ENCODE measurements at regions not wholly inside any gene's neighbourhood (a gene's known extent, or its start where the extent isn't known, plus 50 kb on each side); places are given as distances from the start of the nearest gene placed in this dataset.
"Not testable (repeated sequence)": the region's sequence is repeated elsewhere in the genome, so short reads cannot be mapped to it uniquely, and the experiment has no call there.

DNA sequence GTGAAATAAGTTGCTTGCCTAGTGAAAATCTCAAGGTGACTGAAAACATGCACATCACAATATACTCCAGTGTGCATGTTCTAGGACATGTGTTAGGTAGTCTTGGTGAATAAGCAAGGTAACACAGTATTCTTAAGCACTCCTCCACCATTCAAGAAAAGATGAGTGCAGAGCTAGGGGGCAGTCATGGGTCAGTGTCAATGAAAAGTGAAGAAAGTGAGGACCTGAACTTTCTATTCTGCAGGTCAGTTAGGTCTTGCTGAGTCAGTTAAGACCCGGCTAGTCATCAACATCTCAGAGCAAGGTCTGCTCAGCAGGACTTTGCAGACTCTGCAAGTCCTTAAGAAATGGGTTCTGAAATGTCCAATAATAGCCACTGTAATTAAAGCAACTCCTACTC lies 82.6 kb upstream of the POMZP3 start:
- not testable (repeated sequence) for TF ChIP-seq POLR2AphosphoS5 (IDR thresholded peaks at IDR 0.05)
- TF ChIP-seq, protein P1, sequence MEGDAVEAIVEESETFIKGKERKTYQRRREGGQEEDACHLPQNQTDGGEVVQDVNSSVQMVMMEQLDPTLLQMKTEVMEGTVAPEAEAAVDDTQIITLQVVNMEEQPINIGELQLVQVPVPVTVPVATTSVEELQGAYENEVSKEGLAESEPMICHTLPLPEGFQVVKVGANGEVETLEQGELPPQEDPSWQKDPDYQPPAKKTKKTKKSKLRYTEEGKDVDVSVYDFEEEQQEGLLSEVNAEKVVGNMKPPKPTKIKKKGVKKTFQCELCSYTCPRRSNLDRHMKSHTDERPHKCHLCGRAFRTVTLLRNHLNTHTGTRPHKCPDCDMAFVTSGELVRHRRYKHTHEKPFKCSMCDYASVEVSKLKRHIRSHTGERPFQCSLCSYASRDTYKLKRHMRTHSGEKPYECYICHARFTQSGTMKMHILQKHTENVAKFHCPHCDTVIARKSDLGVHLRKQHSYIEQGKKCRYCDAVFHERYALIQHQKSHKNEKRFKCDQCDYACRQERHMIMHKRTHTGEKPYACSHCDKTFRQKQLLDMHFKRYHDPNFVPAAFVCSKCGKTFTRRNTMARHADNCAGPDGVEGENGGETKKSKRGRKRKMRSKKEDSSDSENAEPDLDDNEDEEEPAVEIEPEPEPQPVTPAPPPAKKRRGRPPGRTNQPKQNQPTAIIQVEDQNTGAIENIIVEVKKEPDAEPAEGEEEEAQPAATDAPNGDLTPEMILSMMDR (IDR thresholded peaks at IDR 0.05 in 8 of 11, conservative IDR thresholded peaks at IDR 0.05 in 3 of 11): not testable (repeated sequence)
